ENCODE measurements at regions not wholly inside any gene's neighbourhood (a gene's known extent, or its start where the extent isn't known, plus 50 kb on each side); places are given as distances from the start of the nearest gene placed in this dataset.

- ChIA-PET POLR2A (ENCODE audit: unreplicated experiment) (interaction anchor here (0.6 kb wide), 1 partner anchor 53 kb away, joined by 3 read pairs; no protein-coding TSS in a partner anchor), CTCF (no interaction called here)
- Histone ChIP-seq H3K27me3 (ENCODE audit: insufficient read depth, low read depth) (no peaks in the 10 kb centered on the region), H4K20me1 (ENCODE audit: insufficient read depth) (no peaks in the 10 kb centered on the region), H3F3A (ENCODE audit: insufficient read depth, low read depth) (peaks cover 3% of the 10 kb centered on the region; the same call in 1 of the 2 replicates), H3K79me2 (ENCODE audit: low read depth) (no peaks in the 10 kb centered on the region), H3K4me2 (no peak overlapping the region), H3K9me2 (ENCODE audit: insufficient read depth) (no peaks in the 10 kb centered on the region), H3K9me3 (ENCODE audit: insufficient read depth, low read depth) (peaks cover 15% of the 10 kb centered on the region), H3K36me3 (ENCODE audit: low read depth) (no peaks in the 10 kb centered on the region), H3K4me1 (replicated peaks; ENCODE audit: insufficient read depth) (peaks cover 24% of the 10 kb centered on the region), H3K27ac (no peak overlapping the region), H3K4me3 (no peak overlapping the region), H2AFZ (no peak overlapping the region)
- TF ChIP-seq EZH2 (IDR thresholded peaks at IDR 0.05; ENCODE audit: low read depth): no peak
- no peak for TF ChIP-seq CTCF (conservative IDR thresholded peaks at IDR 0.05)
- no peak for DNase-seq
- no TSS peak for BruUV-seq (replicated peaks)
- intact Hi-C loops (cut with micrococcal nuclease; ENCODE audit: unreplicated experiment): no loop called here
Observed at GRCh38 chr2:138277062-138277461, 224.5 kb upstream of the SPOPL start.

- H2AFZ ChIP-seq: no peak overlapping the region
- intact Hi-C loops (cut with micrococcal nuclease; ENCODE audit: unreplicated experiment): no loop called here
- DNase-seq: no peak
- H3K27ac ChIP-seq: no peak overlapping the region
- BruUV-seq (replicated peaks): no TSS peak
- H3F3A ChIP-seq (ENCODE audit: insufficient read depth, low read depth): no peaks in the 10 kb centered on the region; the same call in 1 of the 2 replicates
- peaks cover 21% of the 10 kb centered on the region for H3K4me1 ChIP-seq (replicated peaks; ENCODE audit: insufficient read depth)
- H3K4me3 ChIP-seq: no peak overlapping the region
- ChIA-PET POLR2A (ENCODE audit: unreplicated experiment) (no interaction called here), CTCF (no interaction called here)
- H3K9me2 ChIP-seq (ENCODE audit: insufficient read depth): no peaks in the 10 kb centered on the region; the same call in 1 of the 2 replicates
- no peaks in the 10 kb centered on the region for H4K20me1 ChIP-seq (ENCODE audit: insufficient read depth)
- H3K36me3 ChIP-seq (ENCODE audit: low read depth): no peaks in the 10 kb centered on the region
- no peaks in the 10 kb centered on the region for H3K79me2 ChIP-seq (ENCODE audit: low read depth)
- no peak for TF ChIP-seq EZH2 (IDR thresholded peaks at IDR 0.05; ENCODE audit: low read depth)
- no peak for TF ChIP-seq CTCF (conservative IDR thresholded peaks at IDR 0.05)
- peaks cover 7% of the 10 kb centered on the region; the same call in 1 of the 2 replicates for H3K9me3 ChIP-seq (ENCODE audit: insufficient read depth, low read depth)
- H3K27me3 ChIP-seq (ENCODE audit: insufficient read depth, low read depth): no peaks in the 10 kb centered on the region
- no peak overlapping the region for H3K4me2 ChIP-seq
Observed at GRCh38 chr2:138279871-138280270, 221.7 kb upstream of the SPOPL start.

- H3K27me3 ChIP-seq (ENCODE audit: insufficient read depth, low read depth): no peaks in the 10 kb centered on the region
- no peak for DNase-seq
- H3K4me1 ChIP-seq (replicated peaks; ENCODE audit: insufficient read depth): peaks cover 8% of the 10 kb centered on the region
- no peak overlapping the region for H3K4me3 ChIP-seq
- H3K36me3 ChIP-seq (ENCODE audit: low read depth): no peaks in the 10 kb centered on the region
- no TSS peak for BruUV-seq (replicated peaks)
- CTCF ChIA-PET: no interaction called here
- POLR2A ChIA-PET (ENCODE audit: unreplicated experiment): no interaction called here
- no peaks in the 10 kb centered on the region; the same call in 1 of the 2 replicates for H3K9me2 ChIP-seq (ENCODE audit: insufficient read depth)
- H3F3A ChIP-seq (ENCODE audit: insufficient read depth, low read depth): no peaks in the 10 kb centered on the region
- intact Hi-C loops (cut with micrococcal nuclease; ENCODE audit: unreplicated experiment): no loop called here
- no peak for TF ChIP-seq EZH2 (IDR thresholded peaks at IDR 0.05; ENCODE audit: low read depth)
- no peak for TF ChIP-seq CTCF (conservative IDR thresholded peaks at IDR 0.05)
- H3K4me2 ChIP-seq: no peak overlapping the region
- no peak overlapping the region for H3K27ac ChIP-seq
- no peaks in the 10 kb centered on the region for H3K79me2 ChIP-seq (ENCODE audit: low read depth)
- H3K9me3 ChIP-seq (ENCODE audit: insufficient read depth, low read depth): peaks cover 3% of the 10 kb centered on the region
- no peak overlapping the region for H2AFZ ChIP-seq
- H4K20me1 ChIP-seq (ENCODE audit: insufficient read depth): no peaks in the 10 kb centered on the region
Observed at GRCh38 chr2:138280999-138281695, 220.4 kb upstream of the SPOPL start.
